ENCODE measurements at regions not wholly inside any gene's neighbourhood (a gene's known extent, or its start where the extent isn't known, plus 50 kb on each side); places are given as distances from the start of the nearest gene placed in this dataset.

DNA sequence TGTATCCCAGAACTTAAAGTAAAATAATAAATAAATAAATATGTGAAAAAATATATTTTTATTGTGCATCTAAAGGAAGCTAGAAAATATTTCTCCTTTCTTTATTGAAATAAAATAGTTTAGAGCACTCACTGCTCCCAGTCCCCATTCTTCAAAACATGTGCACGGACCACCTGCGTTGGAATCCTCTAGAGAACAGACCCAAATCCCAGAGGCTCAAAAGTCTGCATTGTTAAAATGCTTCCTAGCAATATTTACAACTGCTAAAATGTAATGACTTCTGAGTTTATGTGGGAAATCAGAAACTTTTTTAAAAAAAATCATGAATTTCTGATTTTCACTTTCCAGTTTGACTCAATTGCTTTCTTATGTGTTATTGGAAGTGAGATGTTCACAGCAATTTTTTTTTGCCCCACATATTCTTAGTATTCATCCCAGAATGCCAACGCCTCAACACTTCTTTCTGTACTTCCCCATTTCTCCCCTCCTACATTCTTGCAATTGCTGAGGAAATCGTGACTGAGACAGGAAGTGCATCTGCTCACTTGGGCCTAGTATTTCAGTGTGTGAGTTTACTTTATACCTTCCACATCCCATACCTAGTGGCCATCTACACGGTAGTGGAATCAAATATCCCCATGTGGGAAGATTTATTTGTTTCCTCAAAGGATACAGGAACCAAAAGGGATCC, 116.0 kb upstream of the FLRT2 start:
- no peak overlapping the region for H3K4me2 ChIP-seq (ENCODE audit: low read length)
- no peaks in the 10 kb centered on the region for H3K36me3 ChIP-seq (ENCODE audit: insufficient read depth, low read length)
- no peaks in the 10 kb centered on the region for H3K79me2 ChIP-seq (ENCODE audit: insufficient read depth, low read length)
- no peak overlapping the region for H2AFZ ChIP-seq (ENCODE audit: low read length)
- H3K27me3 ChIP-seq (ENCODE audit: insufficient read depth, low read length): no peaks in the 10 kb centered on the region
- TF ChIP-seq, protein P1, sequence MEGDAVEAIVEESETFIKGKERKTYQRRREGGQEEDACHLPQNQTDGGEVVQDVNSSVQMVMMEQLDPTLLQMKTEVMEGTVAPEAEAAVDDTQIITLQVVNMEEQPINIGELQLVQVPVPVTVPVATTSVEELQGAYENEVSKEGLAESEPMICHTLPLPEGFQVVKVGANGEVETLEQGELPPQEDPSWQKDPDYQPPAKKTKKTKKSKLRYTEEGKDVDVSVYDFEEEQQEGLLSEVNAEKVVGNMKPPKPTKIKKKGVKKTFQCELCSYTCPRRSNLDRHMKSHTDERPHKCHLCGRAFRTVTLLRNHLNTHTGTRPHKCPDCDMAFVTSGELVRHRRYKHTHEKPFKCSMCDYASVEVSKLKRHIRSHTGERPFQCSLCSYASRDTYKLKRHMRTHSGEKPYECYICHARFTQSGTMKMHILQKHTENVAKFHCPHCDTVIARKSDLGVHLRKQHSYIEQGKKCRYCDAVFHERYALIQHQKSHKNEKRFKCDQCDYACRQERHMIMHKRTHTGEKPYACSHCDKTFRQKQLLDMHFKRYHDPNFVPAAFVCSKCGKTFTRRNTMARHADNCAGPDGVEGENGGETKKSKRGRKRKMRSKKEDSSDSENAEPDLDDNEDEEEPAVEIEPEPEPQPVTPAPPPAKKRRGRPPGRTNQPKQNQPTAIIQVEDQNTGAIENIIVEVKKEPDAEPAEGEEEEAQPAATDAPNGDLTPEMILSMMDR (IDR thresholded peaks at IDR 0.05; ENCODE audit: low read length): no peak
- no peak for TF ChIP-seq EZH2 (IDR thresholded peaks at IDR 0.05; ENCODE audit: borderline replicate concordance, low read length)
- H3K9me3 ChIP-seq (ENCODE audit: low read length): no peaks in the 10 kb centered on the region
- H3F3A ChIP-seq (ENCODE audit: insufficient read depth, low read length): no peaks in the 10 kb centered on the region
- H3K9me2 ChIP-seq (ENCODE audit: low read depth, low read length): no peaks in the 10 kb centered on the region
- no peaks in the 10 kb centered on the region for H3K4me1 ChIP-seq (ENCODE audit: insufficient read depth, low read length, severe bottlenecking)
- no peak overlapping the region for H3K9ac ChIP-seq (ENCODE audit: low read length)
- H3K4me3 ChIP-seq (ENCODE audit: low read depth, low read length, poor library complexity, severe bottlenecking): no peak overlapping the region
- no peak overlapping the region for H3K27ac ChIP-seq (ENCODE audit: low read depth, low read length, poor library complexity, severe bottlenecking)
- H4K20me1 ChIP-seq (ENCODE audit: insufficient read depth, low read length): no peaks in the 10 kb centered on the region

GRCh38 chr14:85415015-85415712, 114.8 kb upstream of the FLRT2 start:
- H3K27ac ChIP-seq (ENCODE audit: low read depth, low read length, poor library complexity, severe bottlenecking): no peak overlapping the region
- H3K27me3 ChIP-seq (ENCODE audit: insufficient read depth, low read length): no peaks in the 10 kb centered on the region
- H3K4me3 ChIP-seq (ENCODE audit: low read depth, low read length, poor library complexity, severe bottlenecking): no peak overlapping the region
- no peak for TF ChIP-seq EZH2 (IDR thresholded peaks at IDR 0.05; ENCODE audit: borderline replicate concordance, low read length)
- TF ChIP-seq, protein P1 (IDR thresholded peaks at IDR 0.05; ENCODE audit: low read length): no peak
- H3K4me1 ChIP-seq (ENCODE audit: insufficient read depth, low read length, severe bottlenecking): no peaks in the 10 kb centered on the region
- no peak overlapping the region for H3K9ac ChIP-seq (ENCODE audit: low read length)
- no peak overlapping the region for H2AFZ ChIP-seq (ENCODE audit: low read length)
- no peaks in the 10 kb centered on the region for H3F3A ChIP-seq (ENCODE audit: insufficient read depth, low read length)
- H3K79me2 ChIP-seq (ENCODE audit: insufficient read depth, low read length): no peaks in the 10 kb centered on the region
- H4K20me1 ChIP-seq (ENCODE audit: insufficient read depth, low read length): no peaks in the 10 kb centered on the region
- no peaks in the 10 kb centered on the region for H3K9me3 ChIP-seq (ENCODE audit: low read length)
- H3K4me2 ChIP-seq (ENCODE audit: low read length): no peak overlapping the region
- no peaks in the 10 kb centered on the region for H3K9me2 ChIP-seq (ENCODE audit: low read depth, low read length)
- no peaks in the 10 kb centered on the region for H3K36me3 ChIP-seq (ENCODE audit: insufficient read depth, low read length)

GRCh38 chr14:85416771-85417170, 113.2 kb upstream of the FLRT2 start:
- no peaks in the 10 kb centered on the region for H3K9me2 ChIP-seq (ENCODE audit: low read depth, low read length)
- H3K79me2 ChIP-seq (ENCODE audit: insufficient read depth, low read length): no peaks in the 10 kb centered on the region
- H4K20me1 ChIP-seq (ENCODE audit: insufficient read depth, low read length): no peaks in the 10 kb centered on the region
- H3K4me1 ChIP-seq (ENCODE audit: insufficient read depth, low read length, severe bottlenecking): no peaks in the 10 kb centered on the region
- no peaks in the 10 kb centered on the region for H3F3A ChIP-seq (ENCODE audit: insufficient read depth, low read length)
- H3K36me3 ChIP-seq (ENCODE audit: insufficient read depth, low read length): no peaks in the 10 kb centered on the region
- H3K4me3 ChIP-seq (ENCODE audit: low read depth, low read length, poor library complexity, severe bottlenecking): no peak overlapping the region
- no peak overlapping the region for H3K9ac ChIP-seq (ENCODE audit: low read length)
- H3K9me3 ChIP-seq (ENCODE audit: low read length): no peaks in the 10 kb centered on the region
- TF ChIP-seq, protein P1 (IDR thresholded peaks at IDR 0.05; ENCODE audit: low read length): no peak
- no peak for TF ChIP-seq EZH2 (IDR thresholded peaks at IDR 0.05; ENCODE audit: borderline replicate concordance, low read length)
- no peak overlapping the region for H3K4me2 ChIP-seq (ENCODE audit: low read length)
- no peak overlapping the region for H3K27ac ChIP-seq (ENCODE audit: low read depth, low read length, poor library complexity, severe bottlenecking)
- H2AFZ ChIP-seq (ENCODE audit: low read length): no peak overlapping the region
- no peaks in the 10 kb centered on the region for H3K27me3 ChIP-seq (ENCODE audit: insufficient read depth, low read length)
